Sigmoid colon (tissue), 6 donors: ENCODE measurements at regions not wholly inside any gene's neighbourhood (a gene's known extent, or its start where the extent isn't known, plus 50 kb on each side); places are given as distances from the start of the nearest gene placed in this dataset.

ENCODE experiments used
- DNase-seq: peaks from one replicate; pipeline ENCODE4 v3.0.0-alpha.2; 2019
- H3K27ac ChIP-seq, 4 donors: fragments of 200-600 bp; sonication (generic); one replicate each; pipeline ENCODE4 v1.5.1; 2016 to 2019; ENCODE audit warnings: mild to moderate bottlenecking in 1 of 4
- H3K27me3 ChIP-seq, 3 donors: fragments of 200-600 bp; sonication (generic); one replicate each; pipeline ENCODE4 v1.5.1; 2019; ENCODE audit warnings: mild to moderate bottlenecking in 1 of 3
- H3K36me3 ChIP-seq, 4 donors: fragments of 200-600 bp; sonication (generic); one replicate each; pipeline ENCODE4 v1.5.1; 2016 to 2019
- H3K4me1 ChIP-seq, 4 donors: fragments of 200-600 bp; sonication (generic); one replicate each; pipeline ENCODE4 v1.5.1; 2017 to 2019
- H3K4me3 ChIP-seq, 4 donors: fragments of 200-600 bp; sonication (generic); one replicate each; pipeline ENCODE4 v1.5.1; 2017 to 2019; ENCODE audit warnings: mild to moderate bottlenecking in 2 of 4, moderate library complexity in 1 of 4
- H3K9me3 ChIP-seq, 4 donors: fragments of 200-600 bp in 3 of 4; sonication (generic) in 3 of 4; one replicate each; pipeline versions ENCODE4 v1.5.1 to v1.6.1; 2013 to 2019
- EP300 ChIP-seq, 4 donors: sonication (generic); formaldehyde crosslinking; IDR thresholded peaks; one replicate each; pipeline ENCODE4 v1.6.1; 2017; ENCODE audit warnings: antibody characterized with exemption in 4 of 4
- POLR2A ChIP-seq, 2 donors: fragments of 450-650 bp; IDR thresholded peaks; one replicate each; pipeline ENCODE4 v1.6.1; 2016; ENCODE audit warnings: antibody characterized with exemption in 2 of 2, mild to moderate bottlenecking in 2 of 2, moderate library complexity in 2 of 2
- POLR2AphosphoS5 ChIP-seq, 4 donors: sonication (generic); formaldehyde crosslinking; IDR thresholded peaks; one replicate each; pipeline ENCODE4 v1.6.1; 2017; ENCODE audit warnings: antibody characterized with exemption in 4 of 4
- WGBS, 2 donors: extraction: QIAGEN DNeasy Blood & Tissue Kit; methylation state at CpG; one replicate each; pipeline ENCODE4 v1.1.7; 2013; 5-methylcytosine and 5-hydroxymethylcytosine counted together
- intact Hi-C: fragments of 100-400 bp; cut with DNase I; formaldehyde crosslinking; loops from one replicate; pipeline ENCODE4 v1.15.1; 2023
- TF ChIP-seq, protein P1 (sequence below), 4 experiments: fragments of 450-650 bp in 3 of 4; fragments of 200-600 bp in 1 of 4; IDR thresholded peaks; one replicate each; pipeline ENCODE4 v1.5.1; 2016 to 2019; ENCODE audit warnings: antibody characterized with exemption in 4 of 4, mild to moderate bottlenecking in 3 of 4, moderate library complexity in 2 of 4
- donor health status: healthy with polysubstance abuse.
- donor health status: healthy.

DNA sequence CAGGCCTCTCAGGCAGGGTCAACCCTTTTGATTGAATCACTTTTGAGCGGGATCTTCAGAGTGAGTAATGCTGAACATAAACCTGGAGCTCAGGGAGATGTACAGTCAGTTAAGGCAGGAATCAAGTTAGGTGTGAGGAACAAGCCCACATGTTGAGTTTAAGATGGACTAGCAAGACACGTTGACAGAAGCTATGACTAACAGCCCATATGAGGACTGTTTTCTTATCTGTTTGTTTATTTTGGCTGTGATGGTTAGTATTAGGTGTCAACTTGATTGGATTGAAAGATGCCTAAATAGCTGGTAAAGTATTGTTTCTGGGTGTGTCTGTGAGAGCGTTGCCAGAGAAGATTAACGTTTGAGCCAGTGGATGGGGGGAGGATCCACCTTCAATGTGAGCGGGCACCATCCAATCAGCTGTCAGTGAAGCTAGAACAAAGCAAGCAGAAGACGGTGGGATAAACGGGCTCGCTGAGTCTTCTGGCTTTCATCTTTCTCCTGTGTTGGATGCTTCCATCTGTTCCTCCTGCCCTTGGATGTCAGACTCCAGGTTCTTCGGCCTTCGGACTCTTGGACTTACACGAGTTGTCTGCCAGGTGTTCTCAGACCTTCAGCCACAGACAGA lies 232.3 kb upstream of the STAC start:
- Histone ChIP-seq H3K27ac (no peak overlapping the region), H3K27me3 (no peaks in the 10 kb centered on the region), H3K4me1 (no peaks in the 10 kb centered on the region), H3K9me3 (peaks cover 0 to 2% (median 0%) of the 10 kb centered on the region in 4 donors), H3K36me3 (no peaks in the 10 kb centered on the region), H3K4me3 (no peak overlapping the region)
- intact Hi-C loops = no loop called here
- no peak for DNase-seq
- TF ChIP-seq, protein P1, sequence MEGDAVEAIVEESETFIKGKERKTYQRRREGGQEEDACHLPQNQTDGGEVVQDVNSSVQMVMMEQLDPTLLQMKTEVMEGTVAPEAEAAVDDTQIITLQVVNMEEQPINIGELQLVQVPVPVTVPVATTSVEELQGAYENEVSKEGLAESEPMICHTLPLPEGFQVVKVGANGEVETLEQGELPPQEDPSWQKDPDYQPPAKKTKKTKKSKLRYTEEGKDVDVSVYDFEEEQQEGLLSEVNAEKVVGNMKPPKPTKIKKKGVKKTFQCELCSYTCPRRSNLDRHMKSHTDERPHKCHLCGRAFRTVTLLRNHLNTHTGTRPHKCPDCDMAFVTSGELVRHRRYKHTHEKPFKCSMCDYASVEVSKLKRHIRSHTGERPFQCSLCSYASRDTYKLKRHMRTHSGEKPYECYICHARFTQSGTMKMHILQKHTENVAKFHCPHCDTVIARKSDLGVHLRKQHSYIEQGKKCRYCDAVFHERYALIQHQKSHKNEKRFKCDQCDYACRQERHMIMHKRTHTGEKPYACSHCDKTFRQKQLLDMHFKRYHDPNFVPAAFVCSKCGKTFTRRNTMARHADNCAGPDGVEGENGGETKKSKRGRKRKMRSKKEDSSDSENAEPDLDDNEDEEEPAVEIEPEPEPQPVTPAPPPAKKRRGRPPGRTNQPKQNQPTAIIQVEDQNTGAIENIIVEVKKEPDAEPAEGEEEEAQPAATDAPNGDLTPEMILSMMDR (IDR thresholded peaks at IDR 0.05) = no peak
- TF ChIP-seq POLR2AphosphoS5 (IDR thresholded peaks at IDR 0.05) (no peak), EP300 (IDR thresholded peaks at IDR 0.05) (no peak), POLR2A (IDR thresholded peaks at IDR 0.05) (no peak)
- 81 to 86% methylated on average over 11 of the region's 11 CpGs for WGBS, 2 donors

DNA sequence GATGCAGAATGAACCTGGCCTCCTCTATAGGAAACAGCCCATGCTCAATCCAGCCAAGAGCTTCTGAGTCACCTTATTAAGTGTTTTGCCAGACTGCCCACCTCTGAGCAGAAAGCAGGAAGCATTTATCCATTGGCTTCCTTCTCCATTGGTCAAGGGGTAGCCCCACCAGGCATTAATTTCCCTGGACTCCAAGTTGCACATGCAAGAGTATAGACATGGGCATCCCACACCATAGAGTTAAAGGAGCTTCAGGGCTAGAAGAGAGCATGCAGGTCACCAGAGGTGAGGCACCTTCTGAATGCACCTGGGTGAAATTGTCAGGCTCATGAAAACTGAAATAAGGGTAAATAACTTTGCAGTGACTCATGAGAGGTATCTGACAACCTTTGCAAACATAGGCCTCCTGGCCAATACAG lies 230.8 kb upstream of the STAC start:
- TF ChIP-seq EP300 (IDR thresholded peaks at IDR 0.05) = no peak
- TF ChIP-seq POLR2A (IDR thresholded peaks at IDR 0.05) = no peak
- no peak for TF ChIP-seq POLR2AphosphoS5 (IDR thresholded peaks at IDR 0.05)
- TF ChIP-seq, protein P1 (IDR thresholded peaks at IDR 0.05) = no peak
- Histone ChIP-seq H3K27me3 (no peaks in the 10 kb centered on the region), H3K36me3 (no peaks in the 10 kb centered on the region), H3K4me3 (no peak overlapping the region), H3K27ac (no peak overlapping the region), H3K4me1 (no peaks in the 10 kb centered on the region), H3K9me3 (peaks cover 0 to 2% (median 0%) of the 10 kb centered on the region in 4 donors)
- intact Hi-C loops = no loop called here
- DNase-seq = no peak

DNA sequence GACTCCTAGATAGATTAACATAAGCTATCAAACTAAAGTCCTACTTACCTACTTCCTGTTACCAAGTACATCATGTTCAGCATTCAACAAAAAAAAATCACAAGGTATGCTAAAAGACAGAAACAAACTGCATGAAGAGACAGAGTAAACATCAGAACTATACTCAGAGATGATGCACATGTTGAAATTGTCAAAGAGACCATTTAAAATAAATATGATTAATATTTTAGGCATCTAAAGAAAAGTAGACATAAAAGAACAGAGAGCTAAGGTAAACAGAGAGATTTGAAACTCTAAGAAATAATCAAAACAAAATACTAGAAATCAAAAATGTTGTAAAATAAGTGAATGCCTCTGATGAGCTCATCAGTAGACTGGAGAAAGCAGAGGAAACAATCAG lies 224.8 kb upstream of the STAC start:
- Histone ChIP-seq H3K4me3 (no peak overlapping the region), H3K27ac (no peak overlapping the region), H3K27me3 (no peaks in the 10 kb centered on the region), H3K36me3 (no peaks in the 10 kb centered on the region), H3K9me3 (no peaks in the 10 kb centered on the region), H3K4me1 (no peaks in the 10 kb centered on the region)
- no peak for DNase-seq
- TF ChIP-seq EP300 (IDR thresholded peaks at IDR 0.05) (no peak), POLR2A (IDR thresholded peaks at IDR 0.05) (no peak), POLR2AphosphoS5 (IDR thresholded peaks at IDR 0.05) (no peak)
- TF ChIP-seq, protein P1 (IDR thresholded peaks at IDR 0.05) = no peak
- intact Hi-C loops = no loop called here

DNA sequence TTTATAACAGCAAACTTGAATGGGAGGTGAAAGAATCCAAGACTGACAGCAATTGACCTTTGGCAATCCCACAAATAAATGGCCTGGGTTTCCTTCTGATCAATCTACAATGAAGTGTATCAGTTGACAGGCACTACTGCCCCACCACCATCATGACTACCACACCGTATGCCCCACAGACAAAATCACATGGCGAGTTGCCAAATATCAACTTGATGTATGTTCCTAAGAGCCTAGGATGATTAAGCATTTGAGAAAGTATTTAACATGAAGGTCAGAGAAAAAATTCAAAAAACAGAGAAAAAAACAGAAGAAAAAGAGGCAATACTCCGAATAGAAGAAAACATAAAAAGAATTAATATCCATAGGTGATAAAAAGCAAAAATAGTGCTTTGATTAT lies 215.9 kb upstream of the STAC start:
- Histone ChIP-seq H3K4me3 (no peak overlapping the region), H3K27me3 (no peaks in the 10 kb centered on the region), H3K36me3 (no peaks in the 10 kb centered on the region), H3K9me3 (no peaks in the 10 kb centered on the region), H3K27ac (no peak overlapping the region), H3K4me1 (no peaks in the 10 kb centered on the region)
- no peak for TF ChIP-seq POLR2AphosphoS5 (IDR thresholded peaks at IDR 0.05)
- TF ChIP-seq POLR2A (IDR thresholded peaks at IDR 0.05) = no peak
- no peak for TF ChIP-seq EP300 (IDR thresholded peaks at IDR 0.05)
- TF ChIP-seq, protein P1 (IDR thresholded peaks at IDR 0.05) = no peak
- intact Hi-C loops = no loop called here
- WGBS, 2 donors = 73% methylated on average over 3 of the region's 3 CpGs
- no peak for DNase-seq
